A549 (cell line): ENCODE measurements at regions not wholly inside any gene's neighbourhood (a gene's known extent, or its start where the extent isn't known, plus 50 kb on each side); places are given as distances from the start of the nearest gene placed in this dataset.

Experiments
- ATAC-seq, 2 experiments: fragments of 200-7000 bp in 1 of 2; fragments of >200 bp in 1 of 2; cut with Nextera tagmentation in 1 of 2; cut with Tn5 transposase in 1 of 2; 3 replicates each; pipeline versions ENCODE4 v1.8.0 to v1.9.1; 2018 to 2020; ENCODE audit warnings: mild to moderate bottlenecking in 1 of 2, moderate library complexity in 1 of 2
- CTCF ChIA-PET: fragments of 300-600 bp; sonication (Branson Sonifier 250); formaldehyde crosslinking; extraction: SDS; loops from one replicate; lab custom pipeline; 2021; ENCODE audit warnings: antibody characterized with exemption, inconsistent platforms; lab: Yijun Ruan, JAX
- POLR2A ChIA-PET: fragments of 350-600 bp; formaldehyde crosslinking; extraction: SDS; loops from one replicate; lab custom pipeline; 2021; ENCODE audit warnings: antibody characterized with exemption, inconsistent platforms; lab: Yijun Ruan, JAX
- DNase-seq, 2 experiments: peaks; one replicate each; pipeline versions ENCODE4 v3.0.0 to v3.0.0-alpha.2; 2011 to 2016; ENCODE audit warnings: low read depth in 1 of 2, low spot score in 1 of 2
- FAIRE-seq: peaks from 2 replicates; lab custom pipeline; 2011; peaks lifted over from hg19 to GRCh38; lab: Jason Lieb, UNC
- H3K27ac ChIP-seq, 2 experiments: fragments of >200 bp; sonication (Bioruptor Twin); formaldehyde crosslinking; 3 replicates each; pipeline ENCODE4 v1.5.1; 2016 to 2017
- H3K4me1 ChIP-seq: fragments of >200 bp; sonication (Bioruptor Twin); formaldehyde crosslinking; 3 replicates; pipeline ENCODE4 v1.6.1; 2016
- H3K4me2 ChIP-seq: fragments of >200 bp; sonication (Bioruptor Twin); formaldehyde crosslinking; 3 replicates; pipeline ENCODE4 v1.6.1; 2016
- H3K4me3 ChIP-seq: fragments of >200 bp; sonication (Bioruptor Twin); formaldehyde crosslinking; 3 replicates; pipeline ENCODE4 v1.5.1; 2016
- H3K9me3 ChIP-seq: fragments of >200 bp; sonication (Bioruptor Twin); formaldehyde crosslinking; 3 replicates; pipeline ENCODE4 v1.6.1; 2016
- ATOH8 ChIP-seq: fragments of 250-450 bp; sonication (Bioruptor Pico); IDR thresholded peaks from 2 replicates; pipeline ENCODE4 v1.5.0; 2020; ENCODE audit warnings: low read depth, mild to moderate bottlenecking, moderate library complexity
- CBX2 ChIP-seq: fragments of 200-600 bp; sonication (generic); IDR thresholded peaks from 2 replicates; pipeline ENCODE4 v1.6.1; 2016; ENCODE audit warnings: low read depth, mild to moderate bottlenecking, borderline replicate concordance
- CBX8 ChIP-seq: fragments of 200-600 bp; sonication (generic); IDR thresholded peaks from 2 replicates; pipeline ENCODE4 v1.6.1; 2016
- CHD4 ChIP-seq: fragments of 200-600 bp; sonication (generic); IDR thresholded peaks from 2 replicates; pipeline ENCODE4 v1.6.1; 2016; ENCODE audit warnings: antibody characterized with exemption, mild to moderate bottlenecking, borderline replicate concordance
- E2F6 ChIP-seq: IDR thresholded peaks from 2 replicates; pipeline ENCODE4 v1.6.1; 2012; ENCODE audit warnings: low read depth, borderline replicate concordance
- ELK1 ChIP-seq: fragments of 150-350 bp; IDR thresholded peaks from 2 replicates; pipeline ENCODE4 v1.6.1; 2014; ENCODE audit warnings: low read depth, mild to moderate bottlenecking, low read length
- FOSL2 ChIP-seq, 2 experiments: fragments of 450-650 bp in 1 of 2; fragments of >200 bp in 1 of 2; sonication (Bioruptor Twin) in 1 of 2; formaldehyde crosslinking; IDR thresholded peaks; 2 replicates each; pipeline versions ENCODE4 v1.5.0 to v1.6.1; 2016 to 2020; ENCODE audit warnings: mild to moderate bottlenecking in 1 of 2, moderate library complexity in 1 of 2
- KDM5A ChIP-seq: fragments of 200-600 bp; sonication (generic); IDR thresholded peaks from 2 replicates; pipeline ENCODE4 v1.6.1; 2016; ENCODE audit warnings: antibody characterized with exemption, mild to moderate bottlenecking
- MAFK ChIP-seq: fragments of 450-650 bp; IDR thresholded peaks from 2 replicates; pipeline ENCODE4 v1.6.1; 2014; ENCODE audit not compliant: partially characterized antibody
- MYC ChIP-seq: IDR thresholded peaks from 2 replicates; pipeline ENCODE4 v1.6.1; 2012; ENCODE audit warnings: mild to moderate bottlenecking, inconsistent platforms, low read length, improper control_type of control experiment, borderline replicate concordance
- NFE2L2 ChIP-seq: fragments of 150-350 bp; conservative IDR thresholded peaks from 2 replicates; pipeline ENCODE4 v1.6.1; 2014; ENCODE audit warnings: low read length
- NPAS2 ChIP-seq: fragments of 250-450 bp; sonication (Bioruptor Pico); IDR thresholded peaks from 2 replicates; pipeline ENCODE4 v1.8.0; 2022; ENCODE audit warnings: mild to moderate bottlenecking, moderate library complexity, borderline replicate concordance
- RAD21 ChIP-seq, 2 experiments: fragments of >200 bp in 1 of 2; sonication (Bioruptor Twin) in 1 of 2; formaldehyde crosslinking in 1 of 2; IDR thresholded peaks in 1 of 2; conservative IDR thresholded peaks in 1 of 2; 2 replicates in 1 of 2; 3 replicates in 1 of 2; pipeline ENCODE4 v1.6.1; 2012 to 2018; ENCODE audit warnings: inconsistent platforms in 1 of 2
- RARB ChIP-seq: fragments of 250-450 bp; sonication (Bioruptor Pico); IDR thresholded peaks from 2 replicates; pipeline ENCODE4 v1.8.0; 2021; ENCODE audit warnings: mild to moderate bottlenecking, moderate library complexity
- RCOR1 ChIP-seq: fragments of 150-350 bp; IDR thresholded peaks from 2 replicates; pipeline ENCODE4 v1.6.1; 2014; ENCODE audit warnings: antibody characterized with exemption, low read length, low read depth
- USF2 ChIP-seq: fragments of 450-650 bp; IDR thresholded peaks from 2 replicates; pipeline ENCODE4 v1.6.1; 2014; ENCODE audit warnings: antibody characterized with exemption
- ZNF302 ChIP-seq: fragments of 250-450 bp; sonication (Bioruptor Pico); IDR thresholded peaks from 2 replicates; pipeline ENCODE4 v1.9.0; 2021; ENCODE audit warnings: inconsistent platforms, mild to moderate bottlenecking, moderate library complexity
- WGBS: methylation state at CpG from one replicate; pipeline ENCODE4 v1.1.6; 2017; ENCODE audit errors: missing lambda C conversion rate; 5-methylcytosine and 5-hydroxymethylcytosine counted together

- TF ChIP-seq RAD21 (conservative IDR thresholded peaks at IDR 0.05 in 1 of 2, IDR thresholded peaks at IDR 0.05 in 1 of 2) (peak; percentile 9 to 11; a peak in 3 of 5 replicates), FOSL2 (IDR thresholded peaks at IDR 0.05) (no peak), FOSL2 (CRISPR knock-in tag; IDR thresholded peaks at IDR 0.05) (no peak; the same call in 1 of the 2 replicates), CBX2 (no peak), RARB (CRISPR knock-in tag) (no peak), MYC (peak; percentile 39), ATOH8 (CRISPR knock-in tag) (no peak), E2F6 (peak; percentile 36; the same call in 1 of the 2 replicates)
These were observed 284.6 kb downstream of the KLF6 start (continued) for GRCh38 chr10:3500408-3500856.

- H3K9me3 ChIP-seq, result no peaks in the 10 kb centered on the region
- peak overlapping the region; percentile 65 to 82 for H3K27ac ChIP-seq
- POLR2A ChIA-PET, result interaction anchor here (2.5 kb wide), 1 partner anchor 30 kb away, joined by 12 read pairs; no protein-coding TSS in a partner anchor
- FAIRE-seq (no peak), ATAC-seq (peak in 1 of 2 experiments; percentile 28; a peak in 2 of 6 replicates), DNase-seq (peak in 1 of 2 experiments; percentile 38)
- WGBS, result 58% methylated on average over 4 of the region's 4 CpGs
- TF ChIP-seq KDM5A (no peak), RCOR1 (no peak), FOSL2 (IDR thresholded peaks at IDR 0.05) (no peak), FOSL2 (CRISPR knock-in tag; IDR thresholded peaks at IDR 0.05) (peak; percentile 23; the same call in 1 of the 2 replicates), CBX8 (no peak), CHD4 (no peak), MAFK (peak; percentile 74), ATOH8 (CRISPR knock-in tag) (no peak), ELK1 (no peak), ZNF302 (CRISPR knock-in tag) (no peak)
- CTCF ChIA-PET, result interaction anchor here (1.1 kb wide), 1 partner anchor 32 kb away, joined by 6 read pairs; no protein-coding TSS in a partner anchor
- no peak overlapping the region for H3K4me3 ChIP-seq
- H3K4me2 ChIP-seq, result peak overlapping the region; percentile 83; the same call in 2 of the 3 replicates
- H3K4me1 ChIP-seq, result peaks cover 29% of the 10 kb centered on the region
These were observed 285.9 kb downstream of the KLF6 start for GRCh38 chr10:3499120-3499519.

GRCh38 chr10:3497581-3497980 is 287.4 kb downstream of the KLF6 start:
- Histone ChIP-seq H3K4me3 (no peak overlapping the region), H3K27ac (no peak overlapping the region; a peak in 1 of 6 replicates), H3K4me2 (no peak overlapping the region), H3K9me3 (no peaks in the 10 kb centered on the region), H3K4me1 (peaks cover 29% of the 10 kb centered on the region)
- ATAC-seq, result no peak
- TF ChIP-seq NFE2L2, result no peak
- TF ChIP-seq USF2, result no peak
- TF ChIP-seq NPAS2 (CRISPR knock-in tag), result no peak
- peak; percentile 83 for TF ChIP-seq MAFK
- WGBS, result 80% methylated on average over 7 of the region's 7 CpGs
- no peak for DNase-seq
- no peak for FAIRE-seq
- CTCF ChIA-PET, result no interaction called here
- POLR2A ChIA-PET, result no interaction called here
